GM23248 (cell line): ENCODE measurements at regions not wholly inside any gene's neighbourhood (a gene's known extent, or its start where the extent isn't known, plus 50 kb on each side); places are given as distances from the start of the nearest gene placed in this dataset.

Source experiments
- EZH2 ChIP-seq: fragments of 200-600 bp; sonication (generic); IDR thresholded peaks from 2 replicates; pipeline ENCODE4 v1.6.1; 2018; ENCODE audit warnings: antibody characterized with exemption, mild to moderate bottlenecking; ENCODE audit not compliant: insufficient read depth, poor library complexity, severe bottlenecking
- EZH2phosphoT487 ChIP-seq: fragments of 200-600 bp; sonication (generic); IDR thresholded peaks from 2 replicates; pipeline ENCODE4 v1.6.1; 2018; ENCODE audit warnings: antibody characterized with exemption, moderate library complexity, mild to moderate bottlenecking, low read depth; ENCODE audit not compliant: insufficient read depth

- TF ChIP-seq EZH2 (no peak), EZH2phosphoT487 (no peak)
Observed at GRCh38 chr5:103444333-103445038, 118.1 kb downstream of the NUDT12 start.
